Common myeloid progenitor, CD34-positive (primary cell): ENCODE measurements at regions not wholly inside any gene's neighbourhood (a gene's known extent, or its start where the extent isn't known, plus 50 kb on each side); places are given as distances from the start of the nearest gene placed in this dataset.

ENCODE experiments used
- CTCF ChIA-PET: fragments of 350-600 bp; sonication (Branson Sonifier 250); formaldehyde crosslinking; loops from one replicate; lab custom pipeline; 2021; ENCODE audit warnings: antibody characterized with exemption; lab: Charles Lee
- POLR2A ChIA-PET: fragments of 350-600 bp; sonication (Branson Sonifier 250); formaldehyde crosslinking; loops from one replicate; lab custom pipeline; 2021; ENCODE audit warnings: antibody characterized with exemption; lab: Charles Lee
- DNase-seq, 3 donors: peaks; one replicate each; pipeline versions ENCODE4 v3.0.0 to v3.0.0-alpha.2; 2013
- H3K27ac ChIP-seq, 2 experiments: 1 replicate in 1 of 2; 2 replicates in 1 of 2; pipeline ENCODE4 v1.7.0; 2013; ENCODE audit warnings: inconsistent platforms in 2 of 2, low read length in 2 of 2, mild to moderate bottlenecking in 2 of 2, low read depth in 1 of 2, moderate library complexity in 1 of 2; ENCODE audit not compliant: severe bottlenecking in 2 of 2, insufficient read depth in 1 of 2, poor library complexity in 1 of 2
- H3K27me3 ChIP-seq, 5 experiments: replicated peaks in 2 of 5; 1 replicate in 3 of 5; 2 replicates in 2 of 5; pipeline versions ENCODE4 v1.6.1 to v1.7.0; 2013; ENCODE audit warnings: low read length in 4 of 5, mild to moderate bottlenecking in 2 of 5, moderate library complexity in 2 of 5, inconsistent platforms in 1 of 5; ENCODE audit not compliant: insufficient read depth in 5 of 5, control insufficient read depth in 4 of 5
- H3K36me3 ChIP-seq, 4 experiments: 1 replicate in 2 of 4; 2 replicates in 2 of 4; pipeline versions ENCODE4 v1.6.1 to v1.7.0; 2013; ENCODE audit warnings: low read length in 3 of 4, control low read depth in 1 of 4, mild to moderate bottlenecking in 1 of 4; ENCODE audit not compliant: control insufficient read depth in 4 of 4, insufficient read depth in 4 of 4
- H3K4me1 ChIP-seq, 4 experiments: 1 replicate in 3 of 4; 2 replicates in 1 of 4; pipeline versions ENCODE4 v1.6.1 to v1.7.1; 2013; ENCODE audit warnings: low read length in 3 of 4, mild to moderate bottlenecking in 3 of 4, control low read depth in 1 of 4, inconsistent platforms in 1 of 4, moderate library complexity in 1 of 4; ENCODE audit not compliant: control insufficient read depth in 4 of 4, insufficient read depth in 4 of 4; ENCODE audit errors: control extremely low read depth in 1 of 4
- H3K4me3 ChIP-seq, 7 experiments: 1 replicate in 4 of 7; 2 replicates in 3 of 7; pipeline versions ENCODE4 v1.5.1 to v1.7.0; 2013; ENCODE audit warnings: mild to moderate bottlenecking in 7 of 7, low read length in 6 of 7, moderate library complexity in 6 of 7, inconsistent platforms in 2 of 7, low read depth in 2 of 7, control low read depth in 1 of 7; ENCODE audit not compliant: insufficient read depth in 4 of 7, control insufficient read depth in 1 of 7; ENCODE audit errors: extremely low read depth in 1 of 7
- H3K9me3 ChIP-seq, 5 experiments: 1 replicate in 4 of 5; 2 replicates in 1 of 5; pipeline versions ENCODE4 v1.6.1 to v1.7.1; 2013; ENCODE audit warnings: low read length in 4 of 5, mild to moderate bottlenecking in 2 of 5, inconsistent platforms in 1 of 5, low read depth in 1 of 5, moderate library complexity in 1 of 5; ENCODE audit not compliant: control insufficient read depth in 4 of 5, insufficient read depth in 2 of 5; ENCODE audit errors: control extremely low read depth in 1 of 5
- WGBS: methylation state at CpG from one replicate; pipeline ENCODE4 v1.1.5; 2013; ENCODE audit not compliant: insufficient coverage; 5-methylcytosine and 5-hydroxymethylcytosine counted together

DNA sequence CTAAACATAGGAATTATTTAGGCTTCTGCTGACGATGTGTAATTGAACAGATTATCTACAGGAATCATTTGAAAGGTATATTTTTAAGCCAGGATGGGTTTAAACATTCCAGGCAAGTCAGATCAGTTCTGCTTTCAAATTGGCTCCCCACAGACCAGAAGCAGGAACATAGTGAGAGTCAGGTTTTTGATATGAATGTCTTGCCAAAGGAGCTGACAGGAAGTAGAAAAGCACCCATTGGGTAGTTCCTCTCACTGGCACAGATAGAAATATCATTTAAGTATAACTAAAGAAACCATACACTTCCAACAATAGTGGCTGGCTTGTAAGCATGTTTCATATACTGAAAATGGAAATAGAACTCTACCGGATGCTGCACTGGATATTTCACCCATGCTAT lies 95.2 kb downstream of the CLDN1 start:
- peaks cover 2 to 11% (median 6%) of the 10 kb centered on the region in 4 experiments for H3K4me1 ChIP-seq
- H3K27ac ChIP-seq = no peak overlapping the region
- no peaks in the 10 kb centered on the region for H3K9me3 ChIP-seq
- no peak overlapping the region for H3K4me3 ChIP-seq
- POLR2A ChIA-PET = no interaction called here
- CTCF ChIA-PET = interaction anchor here (2.5 to 8.8 kb wide), 2 partner anchors 9 to 95 kb away, joined by 8 to 56 read pairs; partner anchors contain the start of gene CLDN1
- WGBS = 58% methylated on average over 2 of the region's 2 CpGs
- no peaks in the 10 kb centered on the region for H3K36me3 ChIP-seq
- DNase-seq = peak in 2 of 3 donors; percentile 24 to 35
- H3K27me3 ChIP-seq = peaks cover 0 to 8% (median 1%) of the 10 kb centered on the region in 5 experiments

DNA sequence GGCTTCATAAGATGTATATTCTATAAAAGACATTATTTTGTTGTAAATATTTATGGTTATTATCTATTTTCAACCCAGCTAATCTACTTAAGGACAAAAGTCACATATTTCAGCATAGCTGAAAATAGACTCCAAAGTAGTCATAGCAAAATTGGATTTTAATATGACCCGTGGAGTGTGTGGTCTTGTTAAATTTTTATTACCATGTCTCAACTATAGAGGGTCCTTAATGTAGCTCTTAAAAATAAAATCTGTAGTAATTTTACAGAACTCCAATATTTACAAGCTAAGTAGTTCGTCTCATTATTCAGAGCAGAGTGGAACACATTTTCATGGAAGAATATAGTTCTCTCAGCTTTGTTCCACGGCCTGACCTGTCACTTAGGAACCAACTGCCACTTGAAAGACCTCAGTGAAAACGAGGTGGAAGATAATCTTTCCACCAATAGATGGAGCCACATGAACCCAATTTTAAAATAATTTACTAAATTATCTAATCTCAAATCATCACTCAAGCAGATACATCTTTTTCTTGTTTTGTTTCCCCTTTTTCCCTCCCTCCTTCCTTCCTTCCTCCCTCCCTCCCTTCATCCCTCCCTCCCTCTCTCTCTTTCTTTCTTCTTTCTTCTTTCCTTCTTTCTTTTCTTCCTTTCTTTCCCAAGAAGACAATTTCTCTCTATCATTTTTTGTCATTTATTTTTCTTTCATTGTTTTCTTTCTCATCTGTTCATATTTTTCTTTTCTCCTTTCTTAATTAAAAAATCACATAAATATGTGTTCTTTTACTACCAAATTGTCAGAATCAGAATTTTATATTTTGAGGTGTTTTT lies 97.2 kb downstream of the CLDN1 start:
- POLR2A ChIA-PET = no interaction called here
- no peaks in the 10 kb centered on the region for H3K36me3 ChIP-seq
- peaks cover 0 to 8% (median 1%) of the 10 kb centered on the region in 5 experiments for H3K27me3 ChIP-seq
- no peak overlapping the region for H3K4me3 ChIP-seq
- peak; percentile 32 to 60 (median 56) for DNase-seq
- H3K4me1 ChIP-seq = no peaks in the 10 kb centered on the region
- H3K9me3 ChIP-seq = peaks cover 0 to 5% (median 0%) of the 10 kb centered on the region in 5 experiments
- WGBS = 13% methylated on average over 3 of the region's 4 CpGs
- H3K27ac ChIP-seq = no peak overlapping the region
- CTCF ChIA-PET = interaction anchor here (0.7 to 8.8 kb wide), 19 partner anchors 10 to 280 kb away, joined by 3 to 56 read pairs (median 4); partner anchors contain the start of gene CLDN1

DNA sequence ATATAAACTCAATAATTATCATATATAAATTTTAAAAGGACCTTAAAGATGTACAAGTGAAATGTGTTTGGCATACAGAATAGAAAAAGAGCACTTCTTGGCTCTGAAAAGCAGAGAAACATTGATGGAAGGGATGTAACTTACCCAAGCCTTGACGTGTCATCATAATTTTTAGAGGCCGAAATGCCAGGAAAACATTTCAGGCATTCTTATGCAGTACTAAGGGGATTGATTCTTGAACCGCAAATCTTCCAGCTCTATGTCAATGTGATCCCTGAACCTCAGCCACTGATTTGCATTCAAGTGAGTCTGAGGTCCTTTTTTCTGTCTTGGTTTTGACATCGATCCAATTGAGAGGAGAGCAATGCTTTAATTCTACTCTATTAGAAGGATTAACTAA lies 97.8 kb downstream of the CLDN1 start:
- POLR2A ChIA-PET = no interaction called here
- Histone ChIP-seq H3K4me3 (no peak overlapping the region), H3K4me1 (no peaks in the 10 kb centered on the region), H3K27ac (no peak overlapping the region), H3K36me3 (no peaks in the 10 kb centered on the region), H3K9me3 (peaks cover 0 to 8% (median 0%) of the 10 kb centered on the region in 5 experiments), H3K27me3 (peaks cover 0 to 8% (median 1%) of the 10 kb centered on the region in 5 experiments)
- CTCF ChIA-PET = interaction anchor here (0.7 to 8.8 kb wide), 19 partner anchors 10 to 281 kb away, joined by 3 to 56 read pairs (median 4); partner anchors contain the start of gene CLDN1
- 97% methylated on average over 3 of the region's 4 CpGs for WGBS
- no peak for DNase-seq

DNA sequence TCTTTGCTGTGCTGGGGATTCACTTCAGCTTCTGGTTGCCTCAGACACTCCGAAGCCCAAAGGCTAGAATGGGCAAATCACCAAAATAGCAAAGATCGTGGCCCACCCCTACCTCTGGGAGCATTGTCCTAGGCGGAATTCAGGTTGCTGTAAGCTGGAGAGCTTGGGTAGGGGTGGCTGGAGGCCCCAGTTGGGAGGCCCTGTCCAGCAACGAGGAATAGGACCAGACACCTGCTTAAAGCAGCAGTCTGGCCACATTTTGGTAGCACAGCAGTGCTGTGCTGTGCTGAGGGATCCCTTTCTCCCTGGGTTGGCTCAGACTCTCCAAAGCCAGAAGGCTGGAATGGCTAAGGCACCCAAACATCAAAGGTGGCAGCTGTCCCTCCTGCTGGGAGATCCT lies 99.3 kb downstream of the CLDN1 start:
- H3K4me3 ChIP-seq = no peak overlapping the region
- 100% methylated on average over 4 of the region's 4 CpGs for WGBS
- peaks cover 0 to 6% (median 1%) of the 10 kb centered on the region in 5 experiments for H3K27me3 ChIP-seq
- H3K4me1 ChIP-seq = no peaks in the 10 kb centered on the region
- ChIA-PET CTCF (interaction anchor here (0.8 to 8.8 kb wide), 7 partner anchors 8 to 262 kb away, joined by 3 to 56 read pairs (median 4); partner anchors contain the start of gene CLDN1), POLR2A (no interaction called here)
- H3K36me3 ChIP-seq = no peaks in the 10 kb centered on the region
- no peak overlapping the region for H3K27ac ChIP-seq
- H3K9me3 ChIP-seq = peaks cover 0 to 8% (median 0%) of the 10 kb centered on the region in 5 experiments
- no peak for DNase-seq

DNA sequence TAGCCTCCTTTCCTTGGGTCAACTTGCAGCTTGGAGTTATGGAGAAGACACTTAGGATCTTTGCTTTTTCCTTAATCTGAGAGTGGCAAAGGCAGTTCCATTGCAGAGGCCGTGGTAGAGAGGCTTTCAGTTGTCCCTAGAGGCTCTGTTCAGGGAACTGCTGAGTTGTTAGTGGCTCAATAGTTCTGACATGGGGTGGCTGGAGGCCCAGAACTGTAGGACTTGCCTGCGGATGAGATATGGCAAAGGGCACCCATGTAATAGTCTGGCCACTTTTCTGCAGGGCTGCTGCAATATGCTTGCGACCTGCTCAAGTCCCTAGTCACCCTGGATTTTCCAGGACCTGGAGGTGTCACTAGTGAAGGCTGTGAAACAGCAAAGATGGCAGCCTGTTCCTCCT lies 99.9 kb downstream of the CLDN1 start:
- no peak overlapping the region for H3K4me3 ChIP-seq
- peaks cover 0 to 8% (median 0%) of the 10 kb centered on the region in 5 experiments for H3K9me3 ChIP-seq
- no peaks in the 10 kb centered on the region for H3K4me1 ChIP-seq
- POLR2A ChIA-PET = no interaction called here
- 100% methylated on average over 3 of the region's 3 CpGs for WGBS
- H3K27ac ChIP-seq = no peak overlapping the region
- no peak for DNase-seq
- CTCF ChIA-PET = interaction anchor here (0.9 to 8.8 kb wide), 5 partner anchors 9 to 262 kb away, joined by 3 to 56 read pairs (median 5); partner anchors contain the start of gene CLDN1
- no peaks in the 10 kb centered on the region for H3K36me3 ChIP-seq
- H3K27me3 ChIP-seq = peaks cover 0 to 5% (median 0%) of the 10 kb centered on the region in 5 experiments

DNA sequence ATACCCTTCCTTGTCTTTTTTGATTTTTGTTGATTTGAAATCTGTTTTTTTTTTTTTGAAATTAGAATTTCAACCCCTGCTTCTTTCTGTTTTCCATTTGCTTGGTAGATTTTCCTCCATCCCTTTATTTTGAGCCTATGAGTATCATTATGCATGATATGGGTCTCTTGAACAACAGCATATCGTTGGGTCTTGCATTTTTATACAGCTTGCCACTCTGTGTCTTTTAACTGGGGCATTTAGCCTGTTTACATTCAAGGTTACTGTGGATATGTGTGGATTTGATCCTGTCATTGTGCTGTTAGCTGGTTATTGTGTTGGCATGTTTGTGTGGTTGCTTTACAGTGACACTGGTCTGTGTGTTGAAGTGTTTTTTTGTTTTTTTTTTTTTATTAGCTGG lies 99.7 kb upstream of the P3H2 start:
- WGBS = 100% methylated on average over 1 of the region's 1 CpG
- no peak overlapping the region for H3K4me3 ChIP-seq

More for the DNA sequence above, 99.7 kb upstream of the P3H2 start:
- POLR2A ChIA-PET = no interaction called here
- CTCF ChIA-PET = interaction anchor here (0.9 to 8.8 kb wide), 3 partner anchors 59 to 167 kb away, joined by 3 to 56 read pairs (median 4); partner anchors contain the start of gene CLDN1
- DNase-seq = no peak
- no peaks in the 10 kb centered on the region for H3K36me3 ChIP-seq
- H3K27ac ChIP-seq = no peak overlapping the region
- H3K9me3 ChIP-seq = peaks cover 0 to 8% (median 0%) of the 10 kb centered on the region in 5 experiments
- no peaks in the 10 kb centered on the region for H3K4me1 ChIP-seq
- H3K27me3 ChIP-seq = peaks cover 0 to 5% (median 0%) of the 10 kb centered on the region in 5 experiments
